Epithelial cell of proximal tubule (primary cell): ENCODE measurements at regions not wholly inside any gene's neighbourhood (a gene's known extent, or its start where the extent isn't known, plus 50 kb on each side); places are given as distances from the start of the nearest gene placed in this dataset.

ENCODE experiments used
- DNase-seq: peaks from one replicate; pipeline ENCODE4 v3.0.0-alpha.2; 2011; ENCODE audit warnings: low read depth
- H3K4me3 ChIP-seq: 2 replicates; pipeline ENCODE4 v1.5.1; 2011; ENCODE audit warnings: low read depth, mild to moderate bottlenecking, low read length
- CTCF ChIP-seq: conservative IDR thresholded peaks from 2 replicates; pipeline ENCODE4 v1.5.1; 2012; ENCODE audit warnings: low read depth, mild to moderate bottlenecking, low read length

GRCh38 chr2:103868396-103868795 lies 985.5 kb upstream of the POU3F3 start:
- no peak for DNase-seq
- no peak overlapping the region for H3K4me3 ChIP-seq
- no peak for TF ChIP-seq CTCF

GRCh38 chr2:103873716-103874351 lies 980.1 kb upstream of the POU3F3 start:
- H3K4me3 ChIP-seq, result no peak overlapping the region
- TF ChIP-seq CTCF, result no peak
- peak; percentile 29 for DNase-seq

- no peak for DNase-seq
- no peak overlapping the region for H3K4me3 ChIP-seq
Measured at GRCh38 chr2:103875131-103875530, 978.8 kb upstream of the POU3F3 start.

GRCh38 chr2:103875531-103875930 lies 978.4 kb upstream of the POU3F3 start:
- no peak overlapping the region for H3K4me3 ChIP-seq
- TF ChIP-seq CTCF, result no peak
- no peak for DNase-seq

More at GRCh38 chr2:103875131-103875530, 978.8 kb upstream of the POU3F3 start:
- no peak for TF ChIP-seq CTCF

- no peak for TF ChIP-seq CTCF
- no peak overlapping the region for H3K4me3 ChIP-seq
- DNase-seq, result no peak
Measured at GRCh38 chr2:103876611-103877010, 977.3 kb upstream of the POU3F3 start.

GRCh38 chr2:103879101-103879500 lies 974.8 kb upstream of the POU3F3 start:
- no peak for DNase-seq
- TF ChIP-seq CTCF, result no peak
- H3K4me3 ChIP-seq, result no peak overlapping the region
